Skin of body (tissue), 1 donor: ENCODE measurements at regions not wholly inside any gene's neighbourhood (a gene's known extent, or its start where the extent isn't known, plus 50 kb on each side); places are given as distances from the start of the nearest gene placed in this dataset.

Source experiments
- DNase-seq: peaks from one replicate; lab custom pipeline; 2025; lab: John Stamatoyannopoulos, UW

DNA sequence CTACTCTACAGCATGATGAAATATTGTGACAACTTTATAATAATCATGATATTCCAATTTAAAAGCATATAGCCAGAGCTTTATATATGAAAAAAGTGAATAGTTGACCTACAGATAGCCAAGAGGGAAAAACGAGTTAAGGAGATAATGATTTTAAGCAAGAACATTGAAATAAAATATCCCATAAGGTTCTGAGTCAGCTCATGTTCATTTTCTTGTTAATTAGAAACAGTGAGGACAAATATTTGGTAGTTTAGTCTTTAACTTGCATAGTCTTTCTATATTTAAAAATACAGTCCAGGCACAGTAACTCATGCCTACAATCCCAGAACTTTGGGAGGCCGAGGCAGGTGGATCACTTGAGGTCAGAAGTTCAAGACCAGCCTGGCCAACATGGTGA is 55.8 kb upstream of the CDH6 start:
- no peak for DNase-seq

DNA sequence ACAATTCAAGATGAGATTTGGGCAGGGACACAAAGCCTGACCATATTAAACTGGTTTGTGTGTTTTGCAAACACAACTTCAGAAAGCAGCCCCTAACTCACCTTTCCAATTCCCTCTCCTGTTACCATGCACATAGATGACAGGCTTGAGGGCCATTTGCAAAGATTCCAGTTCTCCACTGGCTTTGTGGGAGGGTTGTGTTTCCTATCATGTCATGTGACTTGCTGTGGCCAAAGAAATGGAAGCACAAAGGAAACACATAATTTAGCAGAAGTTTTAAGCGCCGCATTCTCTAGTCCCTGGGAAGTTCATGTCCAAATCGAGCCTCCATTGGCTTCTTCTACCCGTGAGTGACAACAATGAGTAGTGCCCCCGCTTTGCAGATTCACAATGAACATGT is 57.9 kb upstream of the CDH6 start:
- DNase-seq: no peak

DNA sequence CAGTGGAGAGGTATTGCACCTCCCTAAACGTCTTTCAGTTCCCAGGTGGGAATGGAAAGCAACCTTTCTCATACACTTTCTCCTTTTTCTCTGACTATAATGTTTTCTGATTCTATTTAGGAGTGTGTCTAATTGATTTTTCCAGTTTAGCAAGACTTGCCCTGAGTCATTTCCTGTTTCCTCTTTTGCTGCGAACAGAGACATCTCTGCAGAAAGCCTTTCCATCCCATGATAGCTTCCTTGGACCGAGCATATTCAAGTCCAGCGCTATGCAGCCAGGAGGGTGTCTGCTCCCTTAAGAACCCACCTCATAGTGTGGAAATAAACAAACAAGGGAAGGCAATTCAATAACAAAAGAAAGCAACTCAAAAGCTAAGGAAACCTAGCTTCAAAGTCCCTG is 60.0 kb upstream of the CDH6 start:
- no peak for DNase-seq

DNA sequence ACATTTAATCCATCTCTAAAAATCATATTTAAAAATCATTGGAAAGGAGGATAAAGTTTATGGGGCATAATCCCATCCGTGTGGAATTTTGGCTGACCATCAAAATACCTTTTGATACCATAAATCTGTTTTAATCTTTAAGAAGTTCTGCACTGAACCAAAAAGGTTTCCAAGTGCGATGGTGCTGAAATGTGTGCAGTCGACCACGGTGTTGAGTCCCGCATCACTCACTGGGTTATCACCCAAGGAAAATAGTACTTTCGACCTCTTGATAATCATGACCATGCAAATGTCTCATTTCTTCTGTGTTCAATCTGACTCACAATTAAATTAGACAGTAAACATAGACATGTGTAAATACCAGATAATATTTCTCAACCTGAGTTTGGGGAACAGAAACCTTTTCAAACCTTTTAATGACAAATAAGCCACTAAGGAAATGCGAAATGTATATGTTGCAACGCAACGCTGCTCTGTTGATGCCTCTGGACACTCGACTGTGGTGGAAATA is 62.0 kb upstream of the CDH6 start:
- DNase-seq: no peak

DNA sequence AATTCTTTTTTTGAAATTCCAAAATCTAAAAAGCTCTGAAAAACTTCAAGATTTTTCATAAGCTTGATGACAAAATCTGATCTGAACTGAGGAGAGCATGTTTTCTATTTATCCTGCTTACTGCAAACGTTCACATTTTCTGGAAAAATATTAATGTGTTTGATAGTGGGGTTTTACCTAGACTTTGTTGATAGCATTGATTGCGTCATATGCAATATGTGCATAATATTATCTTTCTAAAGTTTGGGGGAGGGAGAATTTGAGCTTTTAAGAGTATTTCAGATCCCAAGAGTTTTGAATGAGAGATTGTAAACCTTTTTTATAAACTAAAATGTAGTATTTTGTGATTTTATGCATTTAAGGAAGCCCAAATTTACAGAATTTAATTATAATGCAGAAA is 62.8 kb upstream of the CDH6 start:
- DNase-seq: no peak

DNA sequence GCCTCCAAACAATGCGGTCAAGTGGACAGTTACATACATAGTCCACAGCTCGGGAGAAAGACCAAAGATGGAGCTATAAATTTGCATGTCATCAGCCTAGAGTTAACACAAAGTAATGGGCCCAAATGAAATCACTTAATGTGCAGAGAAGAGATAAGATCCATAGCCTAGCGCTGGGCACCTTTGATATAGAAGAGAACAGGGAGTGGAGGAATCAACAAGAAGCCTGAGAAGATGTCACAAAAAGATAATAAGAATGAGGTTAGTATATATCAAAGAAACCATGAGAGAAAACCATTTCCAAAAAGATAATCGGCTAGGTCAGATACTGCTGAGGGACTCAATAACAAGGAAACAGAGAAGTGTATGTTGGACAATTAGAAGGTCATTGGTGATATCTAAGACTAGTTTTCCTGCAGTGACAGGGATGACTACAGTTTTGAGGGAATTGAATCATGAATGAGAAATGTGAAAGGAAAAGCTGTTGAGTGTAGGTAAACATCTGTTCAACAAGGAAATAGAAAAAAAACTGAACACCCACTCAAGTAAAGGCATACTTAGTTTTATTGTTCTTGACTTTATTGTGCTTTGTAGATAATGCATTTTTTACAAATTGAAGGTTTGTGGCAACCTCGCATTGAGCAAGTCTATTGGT is 68.7 kb upstream of the CDH6 start:
- DNase-seq: no peak

DNA sequence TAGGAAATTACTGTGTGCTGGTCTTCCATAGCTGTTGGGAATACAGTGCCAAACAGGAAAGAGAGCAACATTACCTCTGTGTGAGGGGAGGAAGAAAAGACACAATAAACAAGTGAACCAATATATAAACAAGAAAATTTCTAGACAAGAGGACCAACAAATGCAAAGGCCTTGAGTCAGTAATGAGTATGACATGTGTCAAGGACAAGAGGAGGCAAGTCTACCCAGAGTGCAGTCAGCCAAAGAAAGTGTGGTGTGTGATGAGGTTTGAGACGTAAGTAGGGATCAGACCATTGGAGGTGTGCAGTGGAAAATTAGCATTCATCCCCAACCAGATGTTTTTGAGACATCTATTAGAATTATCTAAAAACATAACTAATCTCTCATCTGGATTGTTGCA is 69.5 kb upstream of the CDH6 start:
- no peak for DNase-seq

DNA sequence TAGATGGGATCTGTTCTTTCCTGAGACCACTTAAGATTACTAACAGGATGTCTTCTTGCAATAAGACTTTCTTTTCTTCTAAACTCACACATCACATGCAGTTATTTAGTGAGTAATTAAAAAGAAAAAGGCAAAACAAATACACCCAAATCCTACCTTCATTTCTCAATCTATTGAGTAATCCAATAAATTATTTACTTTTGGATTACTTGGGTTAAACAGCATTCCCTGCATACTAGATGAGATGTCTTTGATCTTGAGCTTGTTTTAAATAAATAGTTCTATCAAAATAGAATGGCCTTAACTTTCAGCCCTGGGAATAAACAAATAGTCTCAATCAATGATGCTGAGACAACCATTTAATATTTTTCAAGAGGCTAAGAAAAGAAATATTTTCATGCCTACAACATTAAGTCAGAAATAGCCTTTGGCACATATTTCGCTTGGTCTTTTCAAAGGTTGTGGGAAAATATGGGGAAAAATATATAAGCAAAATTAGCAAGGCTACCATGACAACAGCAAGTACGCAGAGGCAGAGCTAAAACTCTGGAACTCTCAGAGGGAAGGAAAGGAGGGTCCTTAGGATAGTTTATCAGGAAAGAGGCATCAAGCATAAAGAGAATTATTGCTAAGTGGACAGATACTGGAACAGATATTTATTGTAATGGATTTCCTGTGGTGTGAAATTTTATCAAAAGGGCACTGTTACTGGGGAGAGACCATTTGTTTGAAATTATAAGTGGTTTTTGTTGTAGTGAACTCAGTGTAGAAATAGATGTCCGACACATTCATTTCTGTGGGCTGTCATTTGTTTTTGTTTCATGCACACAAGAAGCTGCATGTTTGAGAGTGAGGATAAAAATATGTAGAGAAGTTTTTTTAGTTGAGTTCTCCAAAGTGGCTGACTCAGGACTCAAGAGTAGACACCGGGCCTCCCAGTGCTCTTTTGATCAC is 70.2 kb upstream of the CDH6 start:
- no peak for DNase-seq

DNA sequence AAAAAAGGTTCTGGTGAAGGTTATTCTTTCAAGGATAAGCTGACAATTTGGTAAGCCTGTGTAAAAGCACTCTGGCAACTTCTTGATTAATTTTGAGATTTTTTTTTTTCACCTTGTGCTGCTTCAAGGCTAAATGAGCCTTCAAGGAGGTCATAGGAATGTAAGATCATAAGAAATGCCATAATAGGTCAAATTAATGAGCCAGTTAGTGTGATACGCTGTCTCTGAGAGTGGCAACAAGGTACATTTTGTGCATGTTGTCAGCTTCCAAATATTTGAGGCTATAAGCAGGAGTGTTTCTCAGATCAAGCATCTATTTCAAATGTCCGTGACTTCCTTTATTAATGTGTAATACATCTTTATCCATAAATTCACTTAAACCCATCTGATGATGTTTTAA is 72.3 kb upstream of the CDH6 start:
- DNase-seq: no peak

DNA sequence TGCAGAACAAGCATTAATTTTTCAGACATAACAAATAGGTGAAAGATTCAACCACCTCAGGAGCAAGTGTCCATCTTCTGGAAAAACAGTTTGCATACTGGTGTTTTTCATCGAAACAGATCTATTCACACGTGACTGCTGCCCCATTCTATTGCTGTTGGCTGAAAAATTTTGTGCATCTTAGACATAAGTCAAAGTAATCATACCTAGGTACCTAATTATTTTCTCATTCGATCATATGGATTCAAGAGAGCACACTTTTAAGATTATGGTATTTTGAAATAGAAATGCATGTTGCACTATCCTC is 72.9 kb upstream of the CDH6 start:
- DNase-seq: no peak

DNA sequence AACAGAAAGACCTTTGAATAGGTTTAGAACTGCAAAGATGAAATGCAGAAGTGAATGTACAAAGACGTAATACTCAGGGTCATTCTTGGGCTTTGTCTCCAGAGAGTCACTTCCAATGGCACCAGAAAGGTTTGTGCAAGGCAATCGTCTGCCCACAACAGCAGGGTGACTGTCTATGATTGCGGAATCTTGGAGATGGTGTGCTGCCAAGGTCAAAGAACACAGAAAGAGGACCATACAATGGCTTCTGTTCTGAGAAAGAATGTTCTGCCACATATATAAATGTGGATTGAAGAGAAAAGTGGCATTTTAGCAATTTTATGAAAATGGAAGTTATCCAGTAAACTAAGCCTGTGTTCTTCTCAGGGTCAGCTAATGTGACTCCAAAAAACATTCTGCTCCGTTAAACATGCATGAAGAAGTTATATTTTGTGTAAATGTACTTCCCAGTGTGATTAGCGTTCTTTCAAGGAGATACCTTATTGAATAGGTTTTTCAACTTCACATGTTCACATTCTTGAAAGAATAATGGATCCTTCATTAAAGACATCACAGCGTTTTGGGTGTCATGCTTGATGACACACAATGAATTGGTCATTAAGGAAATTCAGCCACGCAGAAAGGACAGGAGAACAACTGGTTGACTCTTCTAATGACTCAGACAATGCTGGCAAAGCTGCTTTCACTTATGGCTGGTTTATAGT is 73.4 kb upstream of the CDH6 start:
- DNase-seq: no peak

DNA sequence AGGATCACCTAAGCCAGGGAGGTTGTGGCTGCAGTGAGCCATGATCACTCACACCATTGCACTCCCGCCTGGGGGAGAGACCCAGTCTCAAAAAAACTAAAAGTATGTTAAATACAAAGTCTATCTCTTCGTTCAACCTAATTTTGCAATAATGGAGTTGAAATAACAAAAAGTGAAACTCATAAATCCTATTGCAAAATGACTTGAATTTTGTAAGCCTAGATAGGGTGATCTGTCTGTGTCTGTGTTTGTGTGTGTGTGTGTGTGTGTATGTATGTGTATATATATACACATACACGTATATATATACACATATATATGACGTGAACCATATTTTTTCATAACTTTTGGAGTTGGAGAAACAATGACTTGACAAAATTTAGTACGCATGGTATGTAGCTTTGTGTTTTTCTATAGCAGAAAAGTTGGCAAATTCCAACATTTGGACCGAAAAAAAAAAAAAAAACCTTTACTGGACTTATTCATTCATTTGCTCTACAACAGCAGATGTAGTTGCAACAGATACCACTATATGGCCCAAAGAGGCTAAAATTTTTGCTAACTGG is 76.9 kb upstream of the CDH6 start:
- DNase-seq: no peak

DNA sequence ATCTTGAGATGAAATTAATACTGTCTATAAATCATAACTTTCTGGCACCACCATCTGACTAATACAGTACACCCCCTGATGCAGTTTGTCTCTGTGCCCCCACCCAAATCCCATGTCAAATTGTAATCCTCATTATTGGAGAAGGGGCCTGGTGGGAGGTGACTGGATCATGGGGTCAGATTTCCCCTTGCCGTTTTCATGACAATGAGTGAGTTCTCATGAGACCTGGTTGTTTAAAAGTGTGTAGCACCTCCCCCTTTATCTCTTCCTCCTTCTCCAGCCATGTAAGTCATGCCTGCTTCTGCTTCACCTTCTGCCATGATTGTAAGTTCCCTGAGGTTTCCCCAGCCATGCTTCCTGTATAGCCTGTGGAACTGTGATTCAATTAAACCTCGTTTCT is 78.7 kb upstream of the CDH6 start:
- no peak for DNase-seq

DNA sequence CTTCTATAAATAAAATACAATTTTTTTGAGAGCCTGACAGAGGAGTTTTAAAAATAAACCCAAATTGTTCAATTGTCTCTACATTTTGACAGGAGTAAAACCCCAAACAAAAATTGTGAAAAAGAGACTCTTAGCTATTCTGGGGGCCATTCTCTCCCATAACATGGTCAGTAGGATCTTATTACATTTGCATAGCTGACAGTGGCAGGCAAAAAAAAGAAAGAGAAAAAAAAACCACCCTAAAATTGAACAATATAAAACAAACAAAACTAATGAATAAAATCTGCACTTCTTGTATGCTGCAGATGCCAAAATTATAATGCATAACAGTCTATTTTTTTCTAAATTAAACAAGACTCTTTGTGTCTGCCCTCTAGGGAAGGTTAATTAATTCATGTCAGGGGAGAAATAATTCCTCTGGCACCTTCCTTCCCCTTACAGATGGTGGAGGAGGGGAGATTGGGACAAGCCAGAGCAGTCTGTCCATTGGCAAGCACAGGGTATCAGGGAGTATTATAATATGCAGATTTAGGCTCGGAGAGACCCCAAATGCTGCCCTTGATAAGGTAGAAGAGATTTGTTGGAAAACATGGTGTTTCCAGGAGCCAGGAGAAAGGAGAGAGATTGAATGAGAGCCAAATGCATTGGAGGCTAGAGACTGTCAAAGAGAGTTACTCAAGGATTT is 79.7 kb upstream of the CDH6 start:
- DNase-seq: no peak

DNA sequence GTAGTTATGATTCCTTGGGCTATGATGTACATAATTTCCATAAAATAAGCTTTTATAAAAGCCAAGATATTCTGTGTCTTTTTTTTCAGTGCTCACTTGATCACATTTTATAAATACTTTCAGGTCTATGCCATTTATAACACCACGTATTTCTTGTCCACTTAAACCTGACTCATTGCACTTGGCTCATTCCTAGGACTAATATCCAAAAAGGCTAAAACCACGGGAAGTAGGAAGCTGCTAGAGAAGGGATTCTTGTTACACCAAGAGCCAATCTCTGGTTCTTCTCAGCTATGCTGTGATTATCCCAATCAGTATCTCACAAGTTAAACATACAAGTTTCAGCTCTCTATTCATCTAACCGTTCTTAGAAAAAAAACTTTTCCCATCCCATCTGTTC is 80.4 kb upstream of the CDH6 start:
- no peak for DNase-seq

DNA sequence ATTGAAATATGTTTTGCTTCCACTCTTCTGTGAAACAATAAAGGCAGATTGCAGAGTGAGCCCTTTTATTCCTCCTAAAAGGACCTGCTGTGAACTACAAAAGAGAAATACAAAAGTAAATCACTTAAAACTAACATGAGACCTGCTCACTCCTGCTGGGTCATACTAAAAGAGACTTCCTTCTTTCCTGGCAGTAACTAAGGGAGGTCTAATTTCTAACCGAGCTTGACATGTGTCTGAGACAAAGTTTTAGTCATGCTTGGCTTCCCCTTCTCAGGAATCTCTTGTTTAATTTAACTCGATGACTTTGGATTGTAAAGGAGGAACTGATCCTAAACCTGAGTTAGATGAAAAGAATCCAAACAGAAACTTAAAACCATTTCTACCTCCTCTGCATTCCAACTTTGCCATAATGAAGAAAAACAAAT is 86.4 kb upstream of the CDH6 start:
- no peak for DNase-seq

DNA sequence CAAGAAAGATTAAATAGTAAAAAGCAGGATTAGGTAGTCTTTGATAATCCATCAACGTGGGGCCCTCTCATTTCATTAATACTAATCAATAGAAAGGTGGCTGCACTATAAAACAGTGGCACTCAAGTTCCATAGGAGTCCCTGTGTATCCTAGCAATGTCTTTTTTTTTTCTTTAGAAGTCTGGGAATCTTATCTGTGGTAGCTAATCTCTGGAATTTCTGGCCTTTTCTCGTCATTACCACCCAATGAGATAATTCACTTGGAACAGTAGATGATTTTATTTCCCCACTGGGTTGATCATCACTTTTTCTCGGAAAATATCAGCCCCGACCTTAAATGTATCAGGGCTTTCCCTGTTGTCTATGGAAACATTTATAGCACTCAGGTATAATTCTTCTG is 86.8 kb upstream of the CDH6 start:
- DNase-seq: no peak

DNA sequence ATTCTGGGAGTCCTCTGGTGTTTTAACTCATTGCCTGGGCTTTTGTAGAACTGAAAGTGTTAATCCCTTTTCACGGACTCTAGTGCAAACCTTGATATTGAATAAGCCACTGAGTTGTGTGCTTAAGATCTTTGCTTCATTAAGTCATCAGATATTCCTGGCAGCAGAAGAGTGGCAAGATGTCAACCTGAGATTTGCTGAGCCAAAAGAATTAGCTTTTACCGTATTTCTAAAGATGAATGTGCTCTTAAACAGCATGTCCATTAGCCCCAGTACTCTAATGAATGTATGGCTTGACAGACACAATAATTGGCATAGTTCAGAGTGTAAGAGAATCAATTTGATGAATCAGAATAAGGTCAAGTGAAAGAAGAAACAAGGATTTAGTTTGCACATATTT is 87.2 kb upstream of the CDH6 start:
- DNase-seq: no peak

DNA sequence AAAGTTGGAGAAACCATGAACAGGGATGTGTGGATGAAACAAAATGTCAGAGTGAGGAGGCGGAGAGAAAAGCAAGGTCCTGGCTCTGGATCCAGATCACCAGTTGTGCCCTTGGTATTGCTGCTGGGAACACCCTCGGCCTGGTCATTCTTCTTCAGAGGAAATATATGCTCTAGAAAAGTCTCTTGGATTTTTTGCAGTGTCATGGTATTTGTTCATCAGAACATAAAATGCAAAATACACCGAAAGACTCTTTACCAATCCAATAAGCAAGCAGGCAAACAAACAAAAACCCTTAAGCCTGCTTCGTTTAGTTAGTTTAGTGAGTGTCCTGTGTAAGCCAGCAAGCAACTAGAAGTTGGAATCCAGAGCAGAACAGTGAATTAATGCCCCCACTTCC is 88.7 kb upstream of the CDH6 start:
- no peak for DNase-seq

DNA sequence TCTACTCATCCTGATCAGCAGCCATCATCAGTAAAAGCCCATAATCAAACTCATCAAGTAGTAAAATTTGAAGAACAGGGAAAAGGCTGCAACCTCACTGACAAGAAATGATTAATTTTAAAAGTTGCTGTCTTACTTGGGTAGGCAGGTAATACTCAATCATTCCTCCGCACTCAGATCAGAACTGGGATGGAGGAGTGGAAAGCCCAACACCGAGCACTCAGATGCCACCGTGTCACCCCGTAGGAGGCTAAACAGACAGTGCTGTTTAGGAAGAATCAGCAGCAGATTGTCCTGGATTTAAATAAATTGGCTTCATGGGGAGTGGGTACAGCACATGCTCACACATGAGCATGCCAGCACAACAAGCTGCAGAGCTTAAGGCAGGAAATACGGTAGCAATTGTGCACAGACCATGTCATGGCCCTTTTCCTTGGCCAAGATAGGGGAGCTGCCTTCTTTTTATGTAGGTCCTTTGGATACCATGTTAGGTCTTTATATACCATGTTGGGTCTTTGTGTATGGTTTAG is 92.6 kb upstream of the CDH6 start:
- DNase-seq: no peak

DNA sequence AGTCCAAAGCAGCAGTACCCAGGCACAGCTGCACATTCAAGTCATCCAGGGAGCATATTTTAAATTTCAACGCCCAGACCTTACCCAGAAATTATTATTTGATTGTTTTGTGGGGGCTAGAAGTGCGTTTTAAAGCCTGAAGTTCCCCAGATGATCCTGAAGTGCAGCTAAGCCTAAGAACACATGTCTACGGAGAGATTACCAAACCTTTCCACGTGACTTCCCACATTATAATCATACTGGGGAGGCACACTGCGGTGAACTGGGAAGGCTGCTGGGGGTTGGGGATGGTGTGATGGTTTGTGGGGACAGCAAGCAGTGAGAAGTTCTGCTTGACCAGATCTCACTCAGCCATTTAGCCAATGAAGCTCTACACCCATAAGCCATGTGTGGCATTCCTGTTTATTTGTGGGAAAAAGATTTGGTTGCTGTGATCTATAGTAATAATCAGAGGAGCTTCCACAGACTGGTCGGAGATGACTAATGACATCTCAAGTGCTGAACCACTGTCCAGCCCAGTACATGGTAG is 93.4 kb upstream of the CDH6 start:
- no peak for DNase-seq
